WERI-Rb-1 (cell line): ENCODE measurements at regions not wholly inside any gene's neighbourhood (a gene's known extent, or its start where the extent isn't known, plus 50 kb on each side); places are given as distances from the start of the nearest gene placed in this dataset.
"Not testable (repeated sequence)": the region's sequence is repeated elsewhere in the genome, so short reads cannot be mapped to it uniquely, and the experiment has no call there.

ENCODE experiments used
- DNase-seq: peaks from one replicate; pipeline ENCODE4 v3.0.0-alpha.2; 2020
- H3K27ac ChIP-seq: fragments of 250-450 bp; sonication (Bioruptor Pico); 2 replicates; pipeline ENCODE4 v1.5.1; 2020; ENCODE audit warnings: mild to moderate bottlenecking, moderate library complexity
- H3K27me3 ChIP-seq: fragments of 250-450 bp; sonication (Bioruptor Pico); 2 replicates; pipeline ENCODE4 v1.5.1; 2021; ENCODE audit warnings: mild to moderate bottlenecking, low read depth, moderate library complexity; ENCODE audit not compliant: insufficient read depth, severe bottlenecking
- H3K36me3 ChIP-seq: fragments of 250-450 bp; sonication (Bioruptor Pico); 2 replicates; pipeline ENCODE4 v1.5.1; 2020; ENCODE audit warnings: mild to moderate bottlenecking, moderate library complexity
- H3K4me3 ChIP-seq: 2 replicates; pipeline ENCODE4 v1.5.1; 2011; ENCODE audit warnings: low read depth, mild to moderate bottlenecking, control low read depth, low read length
- H3K9me3 ChIP-seq: fragments of 250-450 bp; sonication (Bioruptor Pico); 2 replicates; pipeline ENCODE4 v1.5.1; 2021; ENCODE audit warnings: mild to moderate bottlenecking, moderate library complexity; ENCODE audit not compliant: severe bottlenecking
- CTCF ChIP-seq: IDR thresholded peaks from 2 replicates; pipeline ENCODE4 v1.5.1; 2011; ENCODE audit warnings: low read depth, mild to moderate bottlenecking, control low read depth, inconsistent platforms, low read length

GRCh38 chr10:121268363-121268762 lies 329.9 kb downstream of the FGFR2 start:
- no peak overlapping the region for H3K4me3 ChIP-seq
- no peaks in the 10 kb centered on the region for H3K27me3 ChIP-seq
- no peak for DNase-seq
- no peaks in the 10 kb centered on the region for H3K36me3 ChIP-seq
- TF ChIP-seq CTCF = no peak
- no peak overlapping the region for H3K27ac ChIP-seq
- no peaks in the 10 kb centered on the region for H3K9me3 ChIP-seq

GRCh38 chr10:121268863-121269432 lies 329.3 kb downstream of the FGFR2 start:
- H3K36me3 ChIP-seq = no peaks in the 10 kb centered on the region
- no peak for TF ChIP-seq CTCF
- no peaks in the 10 kb centered on the region for H3K9me3 ChIP-seq
- H3K27ac ChIP-seq = no peak overlapping the region
- DNase-seq = no peak
- no peak overlapping the region for H3K4me3 ChIP-seq
- no peaks in the 10 kb centered on the region for H3K27me3 ChIP-seq

GRCh38 chr10:121270906-121271305 lies 327.3 kb downstream of the FGFR2 start:
- H3K9me3 ChIP-seq = no peaks in the 10 kb centered on the region
- H3K27ac ChIP-seq = no peak overlapping the region
- no peaks in the 10 kb centered on the region for H3K27me3 ChIP-seq
- DNase-seq = no peak
- no peak for TF ChIP-seq CTCF
- no peak overlapping the region for H3K4me3 ChIP-seq
- H3K36me3 ChIP-seq = no peaks in the 10 kb centered on the region

GRCh38 chr10:121276046-121276445 lies 322.2 kb downstream of the FGFR2 start:
- no peak for TF ChIP-seq CTCF
- Histone ChIP-seq H3K27ac (no peak overlapping the region), H3K27me3 (no peaks in the 10 kb centered on the region), H3K36me3 (no peaks in the 10 kb centered on the region), H3K9me3 (peaks cover 3% of the 10 kb centered on the region), H3K4me3 (no peak overlapping the region)
- DNase-seq = no peak

- Histone ChIP-seq H3K9me3 (peaks cover 3% of the 10 kb centered on the region), H3K36me3 (no peaks in the 10 kb centered on the region), H3K4me3 (no peak overlapping the region), H3K27me3 (no peaks in the 10 kb centered on the region), H3K27ac (no peak overlapping the region)
- DNase-seq = no peak
- no peak for TF ChIP-seq CTCF
Measured at GRCh38 chr10:121276822-121277221, 321.4 kb downstream of the FGFR2 start.

GRCh38 chr10:121278386-121278785 lies 319.9 kb downstream of the FGFR2 start:
- not testable (repeated sequence) for H3K27me3 ChIP-seq, DNase-seq, H3K9me3 ChIP-seq, H3K27ac ChIP-seq, H3K36me3 ChIP-seq, H3K4me3 ChIP-seq
